ENCODE measurements at regions not wholly inside any gene's neighbourhood (a gene's known extent, or its start where the extent isn't known, plus 50 kb on each side); places are given as distances from the start of the nearest gene placed in this dataset.

- Histone ChIP-seq H3K36me3 (ENCODE audit: control insufficient read depth, insufficient read depth, low read length) (no peaks in the 10 kb centered on the region), H3K27me3 (ENCODE audit: control insufficient read depth, insufficient read depth, low read length) (no peaks in the 10 kb centered on the region), H3K4me3 (ENCODE audit: low read depth, low read length) (no peak overlapping the region)
- TF ChIP-seq CTCF (IDR thresholded peaks at IDR 0.05; ENCODE audit: insufficient read depth, low read depth, low read length): no peak
- ChIA-PET POLR2A (interaction anchor here (0.6 kb wide), 1 partner anchor 568 kb away, joined by 3 read pairs; no protein-coding TSS in a partner anchor), CTCF (interaction anchor here (0.9 to 1.1 kb wide), 3 partner anchors 18 to 450 kb away, joined by 3 read pairs; no protein-coding TSS in a partner anchor)
- DNase-seq (ENCODE audit: low read depth): peak; percentile 89
Measured at GRCh38 chr2:217393585-217394032, 533.7 kb upstream of the TNP1 start.

- Histone ChIP-seq H3K36me3 (ENCODE audit: control insufficient read depth, insufficient read depth, low read length) (no peaks in the 10 kb centered on the region), H3K4me3 (ENCODE audit: low read depth, low read length) (no peak overlapping the region), H3K27me3 (ENCODE audit: control insufficient read depth, insufficient read depth, low read length) (no peaks in the 10 kb centered on the region)
- ChIA-PET POLR2A (interaction anchor here (0.6 kb wide), 1 partner anchor 567 kb away, joined by 3 read pairs; no protein-coding TSS in a partner anchor), CTCF (interaction anchor here (1.1 kb wide), 1 partner anchor 18 kb away, joined by 3 read pairs; no protein-coding TSS in a partner anchor)
- DNase-seq (ENCODE audit: low read depth): no peak
- TF ChIP-seq CTCF (IDR thresholded peaks at IDR 0.05; ENCODE audit: insufficient read depth, low read depth, low read length): no peak
Measured at GRCh38 chr2:217392930-217393584, 533.2 kb upstream of the TNP1 start.

- Histone ChIP-seq H3K4me3 (ENCODE audit: low read depth, low read length) (no peak overlapping the region), H3K36me3 (ENCODE audit: control insufficient read depth, insufficient read depth, low read length) (no peaks in the 10 kb centered on the region), H3K27me3 (ENCODE audit: control insufficient read depth, insufficient read depth, low read length) (no peaks in the 10 kb centered on the region)
- no peak for TF ChIP-seq CTCF (IDR thresholded peaks at IDR 0.05; ENCODE audit: insufficient read depth, low read depth, low read length)
- ChIA-PET POLR2A (no interaction called here), CTCF (interaction anchor here (1.0 kb wide), 1 partner anchor 47 kb away, joined by 3 read pairs; no protein-coding TSS in a partner anchor)
- DNase-seq (ENCODE audit: low read depth): no peak
Measured at GRCh38 chr2:217387776-217388387, 528.0 kb upstream of the TNP1 start.

DNA sequence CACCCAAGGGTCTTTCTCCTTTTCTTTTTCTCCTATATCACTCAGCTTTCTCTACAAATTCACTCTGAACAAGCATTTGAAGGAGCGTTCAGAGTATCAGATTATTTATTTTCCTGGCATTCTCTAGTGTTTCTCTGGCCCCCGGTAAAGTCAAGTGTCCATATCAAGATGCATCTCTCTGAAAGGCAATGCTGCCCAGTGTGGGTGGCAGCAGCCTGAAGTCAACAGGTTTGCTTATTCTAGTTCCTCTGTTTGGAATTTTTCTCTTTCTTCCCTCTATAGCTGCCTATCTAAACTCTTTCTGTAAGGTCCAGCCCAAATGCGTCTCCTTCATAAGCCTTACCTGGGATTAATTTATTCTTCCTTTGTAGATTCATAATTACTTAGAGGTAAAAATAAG lies 526.2 kb upstream of the TNP1 start:
- no peak for TF ChIP-seq CTCF (IDR thresholded peaks at IDR 0.05; ENCODE audit: insufficient read depth, low read depth, low read length)
- ChIA-PET CTCF (no interaction called here), POLR2A (no interaction called here)
- Histone ChIP-seq H3K4me3 (ENCODE audit: low read depth, low read length) (no peak overlapping the region), H3K36me3 (ENCODE audit: control insufficient read depth, insufficient read depth, low read length) (no peaks in the 10 kb centered on the region), H3K27me3 (ENCODE audit: control insufficient read depth, insufficient read depth, low read length) (no peaks in the 10 kb centered on the region)
- no peak for DNase-seq (ENCODE audit: low read depth)

GRCh38 chr2:217383620-217384019 lies 523.8 kb upstream of the TNP1 start:
- H3K36me3 ChIP-seq (ENCODE audit: control insufficient read depth, insufficient read depth, low read length): no peaks in the 10 kb centered on the region
- DNase-seq (ENCODE audit: low read depth): no peak
- ChIA-PET POLR2A (no interaction called here), CTCF (no interaction called here)
- H3K27me3 ChIP-seq (ENCODE audit: control insufficient read depth, insufficient read depth, low read length): no peaks in the 10 kb centered on the region
- TF ChIP-seq CTCF (IDR thresholded peaks at IDR 0.05; ENCODE audit: insufficient read depth, low read depth, low read length): no peak
- H3K4me3 ChIP-seq (ENCODE audit: low read depth, low read length): no peak overlapping the region

Data from BJ (cell line).